Tibial nerve (tissue), 4 donors: ENCODE measurements at regions not wholly inside any gene's neighbourhood (a gene's known extent, or its start where the extent isn't known, plus 50 kb on each side); places are given as distances from the start of the nearest gene placed in this dataset.
"Not testable (repeated sequence)": the region's sequence is repeated elsewhere in the genome, so short reads cannot be mapped to it uniquely, and the experiment has no call there.

Experiments used
- DNase-seq, 2 donors: peaks; one replicate each; pipeline ENCODE4 v3.0.0-alpha.2; 2019; ENCODE audit warnings: low spot score in 2 of 2
- H3K27ac ChIP-seq, 4 donors: fragments of 200-600 bp; sonication (generic) in 3 of 4; one replicate each; pipeline ENCODE4 v1.5.1; 2017 to 2019; ENCODE audit warnings: mild to moderate bottlenecking in 1 of 4
- H3K27me3 ChIP-seq, 2 donors: fragments of 200-600 bp; sonication (generic) in 1 of 2; one replicate each; pipeline versions ENCODE4 v1.5.1 to v1.6.0; 2017 to 2019
- H3K36me3 ChIP-seq, 3 donors: fragments of 200-600 bp; sonication (generic); one replicate each; pipeline ENCODE4 v1.5.1; 2018 to 2019
- H3K4me1 ChIP-seq, 4 donors: fragments of 200-600 bp; sonication (generic) in 3 of 4; one replicate each; pipeline ENCODE4 v1.5.1; 2017 to 2019
- H3K4me3 ChIP-seq, 4 donors: fragments of 200-600 bp; sonication (generic) in 3 of 4; one replicate each; pipeline ENCODE4 v1.5.1; 2017 to 2019; ENCODE audit warnings: mild to moderate bottlenecking in 1 of 4, moderate library complexity in 1 of 4
- H3K9me3 ChIP-seq, 4 donors: fragments of 200-600 bp; sonication (generic) in 3 of 4; one replicate each; pipeline ENCODE4 v1.5.1; 2017 to 2019
- CTCF ChIP-seq, 5 experiments: fragments of 200-600 bp in 3 of 5; fragments of 450-650 bp in 2 of 5; sonication (generic) in 3 of 5; IDR thresholded peaks; one replicate each; pipeline ENCODE4 v1.5.1; 2016 to 2019; ENCODE audit warnings: antibody characterized with exemption in 5 of 5, mild to moderate bottlenecking in 3 of 5, moderate library complexity in 2 of 5
- EP300 ChIP-seq, 2 donors: sonication (generic); formaldehyde crosslinking; IDR thresholded peaks; one replicate each; pipeline ENCODE4 v1.6.1; 2017; ENCODE audit warnings: antibody characterized with exemption in 2 of 2, mild to moderate bottlenecking in 1 of 2
- POLR2A ChIP-seq, 2 donors: fragments of 450-650 bp; IDR thresholded peaks; one replicate each; pipeline ENCODE4 v1.6.1; 2017; ENCODE audit warnings: antibody characterized with exemption in 2 of 2, mild to moderate bottlenecking in 2 of 2, moderate library complexity in 2 of 2
- WGBS, 2 donors: methylation state at CpG; one replicate each; pipeline ENCODE4 v1.1.5; 2018; 5-methylcytosine and 5-hydroxymethylcytosine counted together

- no peaks in the 10 kb centered on the region for H3K4me1 ChIP-seq
- H3K27ac ChIP-seq: no peak overlapping the region
- 77 to 82% methylated on average over 5 of the region's 5 CpGs for WGBS, 2 donors
- TF ChIP-seq CTCF (IDR thresholded peaks at IDR 0.05): no peak
- no peak for TF ChIP-seq EP300 (IDR thresholded peaks at IDR 0.05)
- TF ChIP-seq POLR2A (IDR thresholded peaks at IDR 0.05): no peak
- H3K27me3 ChIP-seq: no peaks in the 10 kb centered on the region
- peaks cover 0 to 28% (median 1%) of the 10 kb centered on the region in 4 donors for H3K9me3 ChIP-seq
- no peak for DNase-seq
- H3K36me3 ChIP-seq: no peaks in the 10 kb centered on the region
- no peak overlapping the region for H3K4me3 ChIP-seq
These were observed 231.3 kb downstream of the ATPSCKMT start for GRCh38 chr5:10018201-10019069.

- no peak overlapping the region for H3K4me3 ChIP-seq
- no peaks in the 10 kb centered on the region for H3K27me3 ChIP-seq
- no peaks in the 10 kb centered on the region for H3K36me3 ChIP-seq
- no peaks in the 10 kb centered on the region for H3K4me1 ChIP-seq
- DNase-seq: no peak
- H3K27ac ChIP-seq: no peak overlapping the region
- TF ChIP-seq EP300 (IDR thresholded peaks at IDR 0.05) (no peak), CTCF (IDR thresholded peaks at IDR 0.05) (no peak)
- H3K9me3 ChIP-seq: peaks cover 0 to 24% (median 0%) of the 10 kb centered on the region in 4 donors
- 72 to 83% methylated on average over 4 of the region's 4 CpGs for WGBS, 2 donors
These were observed 231.9 kb downstream of the ATPSCKMT start for GRCh38 chr5:10017786-10018185.

GRCh38 chr5:10016559-10016958 is 233.1 kb downstream of the ATPSCKMT start:
- H3K27ac ChIP-seq, DNase-seq, H3K36me3 ChIP-seq, H3K4me3 ChIP-seq, H3K27me3 ChIP-seq, H3K4me1 ChIP-seq: not testable (repeated sequence)
- WGBS, 2 donors: 62 to 76% methylated on average over 7 to 8 of the region's 8 CpGs
- H3K9me3 ChIP-seq: peaks cover 0 to 13% (median 0%) of the 10 kb centered on the region in 4 donors

GRCh38 chr5:10015681-10016080 is 234.0 kb downstream of the ATPSCKMT start:
- DNase-seq, H3K27ac ChIP-seq, H3K27me3 ChIP-seq, H3K4me3 ChIP-seq, H3K4me1 ChIP-seq, H3K36me3 ChIP-seq, H3K9me3 ChIP-seq: not testable (repeated sequence)
- WGBS, 2 donors: 90 to 93% methylated on average over 3 of the region's 3 CpGs

- 46 to 64% methylated on average over 1 of the region's 1 CpG for WGBS, 2 donors
- Histone ChIP-seq H3K4me3 (no peak overlapping the region), H3K4me1 (no peaks in the 10 kb centered on the region), H3K27me3 (no peaks in the 10 kb centered on the region), H3K27ac (no peak overlapping the region), H3K9me3 (no peaks in the 10 kb centered on the region), H3K36me3 (no peaks in the 10 kb centered on the region)
- TF ChIP-seq CTCF (IDR thresholded peaks at IDR 0.05): no peak
- TF ChIP-seq POLR2A (IDR thresholded peaks at IDR 0.05): no peak
- no peak for TF ChIP-seq EP300 (IDR thresholded peaks at IDR 0.05)
- DNase-seq: no peak
These were observed 239.9 kb downstream of the ATPSCKMT start for GRCh38 chr5:10009802-10010201.

- no peaks in the 10 kb centered on the region for H3K4me1 ChIP-seq
- no peaks in the 10 kb centered on the region for H3K36me3 ChIP-seq
- H3K4me3 ChIP-seq: no peak overlapping the region
- no peaks in the 10 kb centered on the region for H3K9me3 ChIP-seq
- TF ChIP-seq EP300 (IDR thresholded peaks at IDR 0.05) (no peak), POLR2A (IDR thresholded peaks at IDR 0.05) (no peak), CTCF (IDR thresholded peaks at IDR 0.05) (no peak)
- H3K27ac ChIP-seq: no peak overlapping the region
- DNase-seq: no peak
- WGBS, 2 donors: 61 to 73% methylated on average over 4 of the region's 4 CpGs
- H3K27me3 ChIP-seq: no peaks in the 10 kb centered on the region
These were observed 262.6 kb downstream of the ATPSCKMT start for GRCh38 chr5:9987101-9987500.
